ENCODE measurements at regions not wholly inside any gene's neighbourhood (a gene's known extent, or its start where the extent isn't known, plus 50 kb on each side); places are given as distances from the start of the nearest gene placed in this dataset.

- DNase-seq (ENCODE audit: low spot score): no peak
Observed at GRCh38 chr7:52021343-52021742, 704.7 kb upstream of the COBL start.

- DNase-seq (ENCODE audit: low spot score): no peak
Observed at GRCh38 chr7:52018680-52019054, 702.1 kb upstream of the COBL start.

GRCh38 chr7:52017802-52018679 lies 701.4 kb upstream of the COBL start:
- peak; percentile 45 for DNase-seq (ENCODE audit: low spot score)

- no peak for DNase-seq (ENCODE audit: low spot score)
Observed at GRCh38 chr7:52009181-52009580, 692.6 kb upstream of the COBL start.

- DNase-seq (ENCODE audit: low spot score): no peak
Observed at GRCh38 chr7:52006674-52007073, 690.1 kb upstream of the COBL start.

GRCh38 chr7:52005613-52006012 lies 689.0 kb upstream of the COBL start:
- no peak for DNase-seq (ENCODE audit: low spot score)

- DNase-seq (ENCODE audit: low spot score): no peak
Observed at GRCh38 chr7:51995596-51996179, 679.1 kb upstream of the COBL start.

GRCh38 chr7:51982653-51983052 lies 666.0 kb upstream of the COBL start:
- DNase-seq (ENCODE audit: low spot score): no peak

GRCh38 chr7:51980812-51981211 lies 664.2 kb upstream of the COBL start:
- DNase-seq (ENCODE audit: low spot score): no peak

- DNase-seq (ENCODE audit: low spot score): no peak
Observed at GRCh38 chr7:51980313-51980712, 663.7 kb upstream of the COBL start.

- no peak for DNase-seq (ENCODE audit: low spot score)
Observed at GRCh38 chr7:51977913-51978312, 661.3 kb upstream of the COBL start.

- no peak for DNase-seq (ENCODE audit: low spot score)
Observed at GRCh38 chr7:51973939-51974338, 657.3 kb upstream of the COBL start.

- DNase-seq (ENCODE audit: low spot score): no peak
Observed at GRCh38 chr7:51973071-51973470, 656.5 kb upstream of the COBL start.

GRCh38 chr7:51970961-51971665 lies 654.5 kb upstream of the COBL start:
- no peak for DNase-seq (ENCODE audit: low spot score)

GRCh38 chr7:51968461-51968860 lies 651.9 kb upstream of the COBL start:
- DNase-seq (ENCODE audit: low spot score): no peak

GRCh38 chr7:51965454-51965853 lies 648.8 kb upstream of the COBL start:
- no peak for DNase-seq (ENCODE audit: low spot score)

GRCh38 chr7:51961804-51962203 lies 645.2 kb upstream of the COBL start:
- DNase-seq (ENCODE audit: low spot score): no peak

GRCh38 chr7:51950813-51951212 lies 634.2 kb upstream of the COBL start:
- DNase-seq (ENCODE audit: low spot score): no peak

GRCh38 chr7:51949726-51950644 lies 633.4 kb upstream of the COBL start:
- DNase-seq (ENCODE audit: low spot score): no peak

- no peak for DNase-seq (ENCODE audit: low spot score)
Observed at GRCh38 chr7:51930834-51931233, 614.2 kb upstream of the COBL start.

GRCh38 chr7:51929818-51930217 lies 613.2 kb upstream of the COBL start:
- DNase-seq (ENCODE audit: low spot score): no peak

GRCh38 chr7:51927738-51928137 lies 611.1 kb upstream of the COBL start:
- no peak for DNase-seq (ENCODE audit: low spot score)

Measured in RKO (cell line).